Neural cell (in vitro differentiated cells): ENCODE measurements at regions not wholly inside any gene's neighbourhood (a gene's known extent, or its start where the extent isn't known, plus 50 kb on each side); places are given as distances from the start of the nearest gene placed in this dataset.

Experiments
- H2AFZ ChIP-seq: fragments of 200-600, 300-800 bp; sonication (generic), shearing (Covaris generic); 2 replicates; pipeline ENCODE4 v1.6.0; 2014; ENCODE audit warnings: low read depth, mild to moderate bottlenecking, antibody characterized with exemption, low read length, moderate library complexity
- H3F3A ChIP-seq: fragments of 200-600 bp; shearing (Covaris generic); 2 replicates; pipeline ENCODE4 v1.6.1; 2016; ENCODE audit warnings: mild to moderate bottlenecking, moderate library complexity, mixed read lengths, antibody characterized with exemption, low read length; ENCODE audit not compliant: insufficient read depth, poor library complexity, severe bottlenecking
- H3K27ac ChIP-seq: fragments of 200-600, 300-800 bp; sonication (generic), shearing (Covaris generic); 2 replicates; pipeline ENCODE4 v1.5.1; 2014; ENCODE audit warnings: mild to moderate bottlenecking, low read length, moderate library complexity
- H3K27me3 ChIP-seq: fragments of 300-800, 200-600 bp; sonication (generic), shearing (Covaris generic); 2 replicates; pipeline ENCODE4 v1.6.0; 2014; ENCODE audit warnings: mild to moderate bottlenecking, low read depth, low read length, moderate library complexity; ENCODE audit not compliant: insufficient read depth
- H3K36me3 ChIP-seq: fragments of 300-800, 200-600 bp; sonication (generic), shearing (Covaris generic); 2 replicates; pipeline ENCODE4 v1.5.1; 2014; ENCODE audit warnings: mild to moderate bottlenecking, antibody characterized with exemption, low read length, moderate library complexity; ENCODE audit not compliant: insufficient read depth
- H3K4me2 ChIP-seq: fragments of 300-800, 200-600 bp; sonication (generic), shearing (Covaris generic); 2 replicates; pipeline ENCODE4 v1.6.0; 2014; ENCODE audit warnings: mild to moderate bottlenecking, low read length
- H3K4me3 ChIP-seq: fragments of 300-800, 200-600 bp; sonication (generic), shearing (Covaris generic); 2 replicates; pipeline ENCODE4 v1.5.1; 2014; ENCODE audit warnings: mild to moderate bottlenecking, low read length, moderate library complexity
- H3K79me2 ChIP-seq: fragments of 200-600 bp; shearing (Covaris generic); replicated peaks from 2 replicates; pipeline ENCODE4 v1.6.0; 2014; ENCODE audit warnings: mild to moderate bottlenecking, low read length, moderate library complexity; ENCODE audit not compliant: insufficient read depth
- H3K9ac ChIP-seq: fragments of 300-800, 200-600 bp; sonication (generic), shearing (Covaris generic); 2 replicates; pipeline ENCODE4 v1.6.1; 2016; ENCODE audit warnings: mild to moderate bottlenecking, low read length, mixed read lengths
- H3K9me2 ChIP-seq: fragments of 200-600 bp; shearing (Covaris generic); 2 replicates; pipeline ENCODE4 v1.6.1; 2016; ENCODE audit warnings: mild to moderate bottlenecking, low read length, mixed read lengths; ENCODE audit not compliant: insufficient read depth
- H3K9me3 ChIP-seq: fragments of 200-600, 300-800 bp; sonication (generic), shearing (Covaris generic); 2 replicates; pipeline ENCODE4 v1.6.1; 2016; ENCODE audit warnings: mild to moderate bottlenecking, mixed run types, low read length, moderate library complexity, mixed read lengths
- H4K20me1 ChIP-seq: fragments of 200-600 bp; shearing (Covaris generic); 2 replicates; pipeline ENCODE4 v1.6.1; 2016; ENCODE audit warnings: mild to moderate bottlenecking, mixed run types; ENCODE audit not compliant: insufficient read depth
- CTCF ChIP-seq: fragments of 450-650 bp; IDR thresholded peaks from 2 replicates; pipeline ENCODE4 v1.5.1; 2014; ENCODE audit warnings: antibody characterized with exemption, mild to moderate bottlenecking, moderate library complexity; ENCODE audit not compliant: poor library complexity, severe bottlenecking
- EP300 ChIP-seq: fragments of 450-650 bp; conservative IDR thresholded peaks from 2 replicates; pipeline ENCODE4 v1.6.1; 2014; ENCODE audit warnings: antibody characterized with exemption, mild to moderate bottlenecking, moderate library complexity; ENCODE audit not compliant: poor library complexity, severe bottlenecking
- EZH2 ChIP-seq: fragments of 200-600, 300-800 bp; shearing (Covaris generic), sonication (generic); IDR thresholded peaks from 2 replicates; pipeline ENCODE4 v1.6.1; 2014; ENCODE audit warnings: antibody characterized with exemption, low read length, borderline replicate concordance, mild to moderate bottlenecking; ENCODE audit not compliant: insufficient read depth, poor library complexity, severe bottlenecking
- MXI1 ChIP-seq: fragments of 450-650 bp; conservative IDR thresholded peaks from 2 replicates; pipeline ENCODE4 v1.6.1; 2014; ENCODE audit warnings: antibody characterized with exemption, mild to moderate bottlenecking; ENCODE audit not compliant: poor library complexity, severe bottlenecking
- POLR2AphosphoS5 ChIP-seq: IDR thresholded peaks from 2 replicates; pipeline ENCODE4 v1.6.1; 2012
- RAD21 ChIP-seq: fragments of 450-650 bp; conservative IDR thresholded peaks from 2 replicates; pipeline ENCODE4 v1.6.1; 2014; ENCODE audit warnings: antibody characterized with exemption, mild to moderate bottlenecking, moderate library complexity
- REST ChIP-seq: IDR thresholded peaks from 2 replicates; pipeline ENCODE4 v1.6.1; 2012; ENCODE audit warnings: borderline replicate concordance
- SMC3 ChIP-seq: fragments of 450-650 bp; conservative IDR thresholded peaks from 2 replicates; pipeline ENCODE4 v1.6.1; 2014; ENCODE audit warnings: antibody characterized with exemption, mild to moderate bottlenecking, moderate library complexity; ENCODE audit not compliant: poor library complexity
- TAF1 ChIP-seq: IDR thresholded peaks from 2 replicates; pipeline ENCODE4 v1.6.1; 2012; ENCODE audit warnings: low read depth

GRCh38 chr11:101812546-101812945 is 102.3 kb upstream of the CEP126 start:
- Histone ChIP-seq H3K27ac (no peak overlapping the region), H3K36me3 (no peaks in the 10 kb centered on the region), H4K20me1 (no peaks in the 10 kb centered on the region), H3K79me2 (no peaks in the 10 kb centered on the region), H3K9me3 (no peaks in the 10 kb centered on the region), H3F3A (no peaks in the 10 kb centered on the region), H2AFZ (no peak overlapping the region), H3K4me3 (no peak overlapping the region), H3K4me2 (no peak overlapping the region), H3K27me3 (no peaks in the 10 kb centered on the region), H3K9me2 (no peaks in the 10 kb centered on the region), H3K9ac (no peak overlapping the region)
- TF ChIP-seq POLR2AphosphoS5 (no peak), REST (no peak), MXI1 (no peak), EZH2 (no peak), EP300 (no peak), CTCF (no peak), TAF1 (no peak), RAD21 (no peak), SMC3 (no peak)

DNA sequence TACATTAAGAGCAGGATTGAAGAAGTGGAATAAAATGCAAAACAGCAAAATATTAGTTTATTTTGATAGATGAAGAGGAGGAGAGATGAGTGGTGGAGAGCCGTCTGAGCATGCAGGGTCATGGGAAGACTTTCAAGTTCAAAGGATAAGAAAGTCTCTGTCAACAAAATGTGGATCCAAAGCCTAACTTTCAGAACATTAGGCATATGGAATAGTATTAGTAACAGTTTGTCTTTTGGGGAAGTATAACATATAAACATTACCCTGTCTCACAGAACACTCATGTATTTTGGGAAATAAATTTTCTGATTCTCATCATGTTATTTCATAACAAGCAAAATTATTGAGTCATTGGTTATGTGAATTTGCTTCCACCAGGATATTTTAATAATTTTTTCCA is 104.3 kb upstream of the CEP126 start:
- Histone ChIP-seq H3K9ac (no peak overlapping the region), H3K27me3 (no peaks in the 10 kb centered on the region), H3K4me3 (no peak overlapping the region), H3K4me2 (no peak overlapping the region), H3K36me3 (no peaks in the 10 kb centered on the region), H3K9me3 (no peaks in the 10 kb centered on the region), H3F3A (no peaks in the 10 kb centered on the region), H2AFZ (no peak overlapping the region), H3K27ac (no peak overlapping the region), H4K20me1 (no peaks in the 10 kb centered on the region), H3K79me2 (no peaks in the 10 kb centered on the region), H3K9me2 (no peaks in the 10 kb centered on the region)
- no peak for TF ChIP-seq SMC3
- no peak for TF ChIP-seq MXI1
- TF ChIP-seq TAF1, result no peak
- TF ChIP-seq EP300, result no peak
- TF ChIP-seq REST, result no peak
- no peak for TF ChIP-seq POLR2AphosphoS5
- no peak for TF ChIP-seq CTCF
- no peak for TF ChIP-seq EZH2
- TF ChIP-seq RAD21, result no peak
